T-helper 1 cell (primary cell): ENCODE measurements at regions not wholly inside any gene's neighbourhood (a gene's known extent, or its start where the extent isn't known, plus 50 kb on each side); places are given as distances from the start of the nearest gene placed in this dataset.

Source experiments
- DNase-seq, 5 donors: peaks; one replicate each; pipeline ENCODE4 v3.0.0-alpha.2; 2012 to 2020

- no peak for DNase-seq
These were observed 69.1 kb upstream of the PUDP start for GRCh38 chrX:7216981-7217587.

- no peak for DNase-seq
These were observed 67.9 kb upstream of the PUDP start for GRCh38 chrX:7215842-7216241.

- no peak for DNase-seq
These were observed 66.3 kb upstream of the PUDP start for GRCh38 chrX:7214251-7214650.

GRCh38 chrX:7205037-7205577, 57.2 kb upstream of the PUDP start:
- DNase-seq: no peak

- DNase-seq: no peak
These were observed 56.7 kb upstream of the PUDP start for GRCh38 chrX:7204619-7205018.

GRCh38 chrX:7202206-7202605, 54.3 kb upstream of the PUDP start:
- no peak for DNase-seq

GRCh38 chrX:7201496-7201895, 53.5 kb upstream of the PUDP start:
- no peak for DNase-seq

- no peak for DNase-seq
These were observed 50.5 kb upstream of the PUDP start for GRCh38 chrX:7198499-7198898.
